ENCODE measurements at regions not wholly inside any gene's neighbourhood (a gene's known extent, or its start where the extent isn't known, plus 50 kb on each side); places are given as distances from the start of the nearest gene placed in this dataset.

DNA sequence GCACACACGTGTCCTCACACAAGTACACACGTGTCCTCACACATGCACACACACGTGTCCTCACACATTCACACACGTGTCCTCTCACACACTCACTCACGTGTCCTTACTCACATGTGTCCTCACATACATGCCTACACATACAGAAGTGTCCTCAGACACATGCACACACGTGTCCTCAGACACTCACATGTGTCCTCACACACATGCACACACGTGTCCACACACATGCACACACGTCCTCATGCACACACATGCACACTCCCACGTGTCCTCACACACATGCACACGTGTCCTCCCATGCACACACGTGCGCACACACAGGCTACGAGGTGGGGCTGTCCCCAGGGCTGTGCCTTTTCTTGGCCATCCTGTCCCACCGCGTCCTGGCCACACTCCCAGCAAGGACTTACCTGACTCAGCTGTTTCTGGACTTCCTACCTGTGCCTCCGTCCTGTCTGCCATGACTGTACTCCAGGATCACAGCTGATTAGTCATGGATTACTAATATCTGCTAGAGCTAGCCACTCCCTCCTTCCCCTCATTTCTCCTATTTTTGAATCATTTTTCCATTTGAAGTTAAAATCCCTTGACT, 990.2 kb downstream of the BRD1 start:
- no peak for DNase-seq (ENCODE audit: low spot score)

DNA sequence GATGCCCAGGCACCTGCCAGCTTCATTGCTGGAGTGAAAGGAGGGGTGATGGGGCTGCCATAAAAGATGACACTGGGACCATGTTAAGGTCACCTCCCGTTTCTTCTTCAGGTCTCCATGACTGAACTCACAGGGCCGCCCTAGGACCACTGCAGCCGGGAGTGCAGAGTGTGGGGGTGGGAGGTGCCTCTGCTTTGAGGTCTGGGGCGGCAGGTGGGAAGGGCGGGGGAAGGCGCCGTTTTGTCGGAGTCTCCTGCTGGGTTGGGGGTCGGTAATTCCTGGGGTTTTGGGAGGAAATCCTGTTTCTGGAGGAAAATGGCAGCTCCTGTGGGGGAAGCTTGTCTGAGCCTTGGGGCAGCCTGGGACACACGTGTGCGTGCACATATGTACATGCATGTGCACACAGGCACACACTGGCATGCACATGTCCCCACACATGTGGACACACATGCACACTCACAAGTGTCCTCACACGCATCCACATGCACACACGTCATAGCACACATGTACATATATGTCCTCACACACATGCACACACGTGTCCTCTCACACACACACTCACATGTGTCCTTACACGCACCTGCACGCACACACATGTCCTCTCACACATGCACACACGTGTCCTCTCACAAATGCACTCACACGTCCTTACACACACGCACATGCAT, 990.9 kb downstream of the BRD1 start:
- DNase-seq (ENCODE audit: low spot score) = no peak

DNA sequence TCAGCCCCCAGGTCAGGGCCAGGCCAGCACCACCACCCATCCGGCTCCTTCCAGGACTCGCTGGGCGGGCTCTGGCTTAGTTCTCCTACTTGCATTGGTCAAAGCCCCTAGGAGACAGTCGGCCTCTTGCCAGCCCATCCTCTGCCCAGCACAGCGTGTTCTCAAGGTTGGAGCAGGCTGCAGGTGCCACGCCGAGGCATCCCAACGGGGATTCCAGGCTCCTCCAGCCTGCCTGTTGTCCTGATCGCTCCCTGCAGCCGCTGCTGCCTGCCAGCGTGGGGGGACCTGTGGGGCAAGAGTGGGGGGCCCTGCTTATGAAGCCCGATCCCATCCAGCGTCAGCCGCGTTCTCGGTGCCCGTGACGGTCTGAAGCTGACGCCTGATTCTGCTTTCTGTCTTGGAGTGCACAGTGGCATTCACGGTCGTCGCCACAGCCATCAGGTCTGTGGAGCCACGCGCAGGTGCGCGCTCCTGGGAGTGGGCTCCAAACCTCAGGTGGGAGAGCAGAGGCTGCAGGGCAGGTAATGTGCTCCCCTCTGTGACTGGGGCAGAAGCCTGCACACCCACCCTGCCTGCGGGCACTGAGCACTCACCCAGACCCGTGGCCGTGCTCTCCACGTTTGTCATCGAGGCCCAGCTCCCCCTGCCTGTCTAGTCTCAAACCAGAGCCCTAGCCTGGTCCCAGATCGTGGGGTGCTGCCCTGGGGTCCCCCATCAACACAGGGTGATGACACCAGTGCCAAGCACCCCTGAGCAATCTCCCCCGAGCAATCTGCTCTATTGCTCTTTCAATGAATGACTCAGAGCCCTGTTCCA, 991.6 kb downstream of the BRD1 start:
- DNase-seq (ENCODE audit: low spot score) = no peak

DNA sequence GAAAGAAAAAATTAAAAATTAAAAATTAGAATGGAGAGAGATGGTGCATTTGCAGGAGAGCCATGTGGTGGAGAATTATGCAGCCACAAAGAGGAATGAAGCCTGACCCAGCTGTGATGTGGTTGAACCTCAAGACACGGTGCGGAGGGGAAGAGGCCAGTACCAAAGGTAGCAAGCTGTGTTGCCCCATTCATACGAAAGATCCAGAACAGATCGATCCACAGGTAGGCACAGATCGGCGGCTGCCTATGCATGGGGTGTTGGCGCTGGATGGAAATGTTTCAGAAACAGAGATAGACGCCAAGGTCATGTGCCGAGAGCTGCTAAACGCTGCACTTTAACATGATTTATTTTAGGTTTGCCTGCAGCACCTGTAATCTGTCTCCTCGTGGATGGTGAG, 992.3 kb downstream of the BRD1 start:
- DNase-seq (ENCODE audit: low spot score) = no peak

DNA sequence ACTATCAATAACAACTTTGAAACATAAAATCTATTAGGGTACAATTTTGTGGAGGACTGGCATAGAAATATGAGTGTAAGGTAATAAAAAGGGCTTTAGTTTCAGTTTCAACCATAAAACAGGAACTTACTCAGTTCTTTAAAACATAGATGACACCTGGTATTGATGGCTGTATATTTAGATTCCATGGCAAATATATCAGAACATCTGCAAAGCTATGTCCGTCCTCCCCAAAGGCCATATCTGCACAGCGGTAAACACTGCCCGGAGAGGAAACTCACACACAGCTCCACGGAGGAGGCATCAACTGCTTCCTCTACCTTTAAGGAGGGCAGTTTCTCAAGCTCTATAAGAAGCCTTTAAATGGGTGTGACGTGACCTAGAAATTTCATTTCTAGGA, 993.3 kb downstream of the BRD1 start:
- no peak for DNase-seq (ENCODE audit: low spot score)

DNA sequence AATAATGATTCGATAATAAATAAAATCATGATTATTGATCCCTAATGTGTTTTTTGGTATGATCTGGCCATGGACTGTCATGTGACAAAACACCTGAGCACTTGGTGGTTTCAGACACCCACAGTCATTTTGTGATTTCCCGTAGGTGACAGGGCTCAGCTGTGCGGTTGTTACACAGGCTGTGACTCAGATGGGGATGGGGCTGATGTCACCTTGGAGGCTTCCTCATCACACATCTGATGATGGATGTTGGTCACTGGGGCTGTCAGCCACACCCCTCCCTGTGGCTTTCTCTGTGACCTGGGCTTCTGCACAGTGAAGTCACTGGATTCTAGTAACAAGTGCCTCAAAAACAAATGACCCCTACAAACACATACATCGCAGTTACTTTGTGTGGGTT, 995.1 kb downstream of the BRD1 start:
- DNase-seq (ENCODE audit: low spot score) = no peak

DNA sequence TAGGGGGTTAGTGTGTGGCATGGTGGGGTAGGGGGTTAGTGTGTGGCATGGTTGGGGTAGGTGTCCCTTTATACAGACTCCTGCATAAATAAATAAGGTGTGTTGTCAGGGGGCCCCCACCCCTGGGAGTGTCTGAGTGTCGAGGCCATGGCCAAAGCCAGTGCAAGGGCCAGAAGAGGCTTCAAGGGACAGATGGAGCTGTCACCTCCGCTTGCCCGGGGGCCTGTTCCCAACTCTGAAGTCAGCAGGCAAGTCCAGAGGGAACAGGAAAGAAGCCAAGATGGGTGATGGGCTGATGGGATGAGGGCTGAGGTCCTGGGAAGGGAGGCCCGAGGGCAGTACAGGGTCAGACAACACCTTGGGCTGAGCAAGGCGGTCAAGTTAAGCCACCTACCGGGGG, 997.8 kb downstream of the BRD1 start:
- no peak for DNase-seq (ENCODE audit: low spot score)

DNA sequence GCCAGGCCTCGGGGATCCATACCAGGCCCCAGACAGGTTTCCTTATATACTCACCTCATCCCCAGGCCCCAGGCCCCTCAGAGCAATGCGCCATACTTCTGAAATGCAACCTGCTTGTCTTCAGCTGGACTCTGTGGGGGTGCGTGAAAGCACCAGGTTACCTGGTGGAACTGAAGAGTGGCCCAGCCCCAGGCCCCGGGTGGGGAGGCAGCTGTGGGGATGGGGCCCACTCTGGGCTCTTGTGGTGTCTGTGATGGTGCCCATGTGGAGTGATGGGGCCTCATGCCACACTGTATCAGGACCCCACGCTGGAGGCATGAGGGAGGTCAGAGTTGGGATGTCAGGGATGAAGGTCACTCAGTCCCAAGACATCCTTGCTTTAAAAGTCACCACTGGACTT, 999.0 kb downstream of the BRD1 start:
- DNase-seq (ENCODE audit: low spot score) = no peak

DNA sequence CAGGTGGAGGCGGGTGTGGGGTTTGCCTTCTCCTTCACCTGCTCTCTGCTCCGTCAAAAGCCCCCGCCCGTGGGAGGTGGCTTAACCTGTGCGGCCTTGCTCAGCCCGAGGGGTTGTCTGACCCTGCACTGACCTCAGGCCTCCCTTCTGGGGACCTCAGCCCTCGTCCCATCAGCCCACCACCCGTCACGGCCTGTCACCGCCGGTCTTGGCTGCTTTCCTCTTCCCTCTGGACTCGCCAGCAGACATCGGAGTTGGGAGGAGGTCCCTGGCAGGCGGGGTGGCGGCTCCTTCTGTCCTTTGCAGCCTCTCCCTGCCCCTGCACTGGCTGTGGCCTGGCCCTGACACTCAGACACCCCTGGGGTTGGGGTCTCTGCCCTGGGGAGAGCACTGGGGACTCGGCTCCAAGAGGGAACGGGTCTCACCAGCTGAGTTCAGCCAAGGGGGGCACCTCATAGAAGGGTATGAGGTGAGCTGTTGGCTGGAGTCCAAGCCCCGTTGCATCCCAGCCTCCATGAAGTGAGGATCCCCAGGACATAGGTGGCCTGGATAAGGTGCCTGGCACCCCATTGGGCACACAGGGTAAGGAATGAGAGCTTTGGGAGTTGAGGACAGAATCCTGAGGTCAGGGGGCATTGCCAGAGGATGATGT, 999.6 kb downstream of the BRD1 start:
- DNase-seq (ENCODE audit: low spot score) = no peak

DNA sequence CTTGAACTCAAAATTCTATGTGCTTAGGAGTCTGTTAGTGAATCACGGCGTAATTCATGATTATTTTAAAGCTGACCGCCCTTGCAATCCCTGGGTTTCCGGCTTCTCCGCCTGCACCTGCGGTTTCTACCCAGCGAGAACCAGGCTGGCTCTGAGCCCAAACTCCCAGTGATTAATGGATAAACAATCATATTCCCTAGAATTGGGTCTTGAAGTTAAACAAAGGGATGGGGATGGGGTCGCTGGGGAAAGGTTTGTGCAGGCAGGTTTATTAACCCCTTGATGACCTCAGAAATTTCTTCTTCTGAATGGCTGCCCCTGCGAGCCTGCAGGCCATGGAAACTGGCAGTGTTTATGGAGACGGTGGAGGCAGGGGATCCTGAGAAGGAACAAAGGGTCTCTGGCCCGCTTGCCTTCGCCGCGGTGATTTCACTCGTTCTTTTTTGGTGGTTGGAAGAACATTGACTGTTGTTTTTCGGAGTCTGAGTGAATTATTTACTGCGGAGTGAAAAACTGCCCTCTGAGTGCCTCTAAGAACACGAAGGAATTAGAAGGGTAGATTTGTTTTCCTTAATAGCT, 1000.3 kb downstream of the BRD1 start:
- DNase-seq (ENCODE audit: low spot score) = no peak

DNA sequence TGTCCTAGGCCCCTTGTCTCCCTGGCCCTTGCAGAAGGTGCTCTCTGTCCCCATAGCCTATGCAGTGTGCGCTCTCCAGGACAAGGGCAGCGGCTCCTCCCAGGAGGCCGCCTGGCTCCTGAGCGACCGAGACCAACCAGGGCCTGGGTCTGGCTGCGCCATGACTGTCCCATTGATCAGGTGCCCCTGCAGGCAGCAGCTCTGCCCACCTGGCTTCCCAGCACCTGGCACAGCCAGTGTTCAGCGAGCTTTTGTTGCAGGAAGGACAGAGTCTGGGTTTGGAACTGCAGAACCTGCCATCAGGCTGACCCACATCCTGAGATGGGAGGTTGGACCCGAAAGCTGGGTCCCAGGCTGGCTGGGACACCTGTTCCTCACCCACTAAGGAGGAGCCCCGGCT, 1001.1 kb downstream of the BRD1 start:
- no peak for DNase-seq (ENCODE audit: low spot score)

DNA sequence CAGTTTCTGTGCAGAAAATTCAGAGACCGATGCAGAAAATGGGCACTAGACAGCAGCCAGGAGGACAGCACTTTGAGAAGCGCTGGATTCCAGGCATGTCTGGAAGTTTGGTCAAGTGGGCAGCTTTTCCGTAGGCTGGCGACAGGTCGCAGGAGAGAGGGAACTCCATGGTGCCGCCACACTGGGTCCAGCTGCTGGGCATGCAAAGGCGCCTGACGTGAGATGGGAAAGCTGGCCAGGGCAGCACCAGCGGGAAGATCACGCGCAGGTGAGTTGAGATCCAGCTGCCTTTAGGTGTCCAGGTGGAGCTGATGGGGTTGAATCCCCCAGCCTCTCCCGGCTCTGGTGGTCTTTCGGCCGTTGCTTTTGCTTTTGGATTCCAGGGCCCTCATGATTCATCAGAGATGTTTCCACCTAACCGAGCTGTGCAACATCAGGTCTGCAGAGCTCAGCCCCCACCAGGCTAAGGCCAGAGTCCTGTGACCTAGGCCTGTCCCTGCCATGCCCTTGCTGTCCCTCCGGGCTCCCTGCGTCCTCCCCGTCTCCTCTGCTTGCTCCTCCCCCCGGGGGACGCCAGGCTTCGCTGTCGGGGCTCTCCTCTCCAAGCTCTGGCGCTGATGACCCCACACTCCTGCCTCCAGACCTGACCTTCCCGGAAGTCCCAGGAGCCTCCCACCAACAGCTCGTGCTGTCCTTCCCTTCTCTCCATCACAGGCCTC, 1001.7 kb downstream of the BRD1 start:
- no peak for DNase-seq (ENCODE audit: low spot score)

DNA sequence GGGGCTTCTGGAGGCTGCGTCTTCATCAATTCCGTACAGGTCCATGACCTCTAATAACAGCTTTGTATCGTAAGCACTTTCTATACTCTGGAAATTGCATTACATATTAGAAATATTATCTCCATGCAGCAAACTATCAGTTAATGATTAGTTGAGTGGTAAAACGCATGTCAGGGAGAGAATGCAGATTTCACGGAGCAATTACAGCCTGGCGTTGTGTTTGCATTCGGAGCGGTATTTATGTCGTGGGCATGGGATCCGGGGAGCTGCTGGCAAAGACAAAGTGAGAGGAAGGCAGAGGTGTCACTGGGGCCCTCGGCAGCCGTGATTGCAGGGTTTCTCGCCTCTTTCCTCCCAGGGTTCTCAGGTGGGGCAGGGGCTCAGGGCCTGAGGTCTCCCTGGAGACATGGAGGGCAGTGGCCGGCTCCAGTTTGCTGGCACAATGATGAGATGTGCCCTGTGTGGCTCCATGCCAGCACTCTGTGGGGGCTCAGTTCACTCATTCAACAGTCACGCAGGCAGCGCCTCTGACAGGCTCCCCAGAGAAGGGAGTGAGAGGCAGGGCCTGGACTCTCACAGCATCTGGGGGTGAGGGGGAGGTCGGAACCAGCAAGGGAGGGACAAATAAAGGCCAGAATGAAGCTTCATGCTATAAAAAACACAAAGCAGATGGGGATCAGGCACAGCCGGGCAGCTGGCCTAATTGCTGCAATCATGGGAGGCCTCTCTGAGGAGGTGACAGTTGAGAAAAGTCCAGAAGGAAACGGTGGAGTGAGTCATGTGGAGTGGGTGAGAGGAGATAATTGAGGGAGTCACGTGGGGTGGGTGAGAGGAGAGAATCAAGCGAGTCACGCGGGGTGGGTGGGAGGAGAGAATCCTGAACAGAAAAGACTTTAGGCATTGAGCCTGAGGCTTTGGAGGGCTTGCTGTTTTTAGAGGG, 1002.7 kb downstream of the BRD1 start:
- DNase-seq (ENCODE audit: low spot score) = peak; percentile 48

DNA sequence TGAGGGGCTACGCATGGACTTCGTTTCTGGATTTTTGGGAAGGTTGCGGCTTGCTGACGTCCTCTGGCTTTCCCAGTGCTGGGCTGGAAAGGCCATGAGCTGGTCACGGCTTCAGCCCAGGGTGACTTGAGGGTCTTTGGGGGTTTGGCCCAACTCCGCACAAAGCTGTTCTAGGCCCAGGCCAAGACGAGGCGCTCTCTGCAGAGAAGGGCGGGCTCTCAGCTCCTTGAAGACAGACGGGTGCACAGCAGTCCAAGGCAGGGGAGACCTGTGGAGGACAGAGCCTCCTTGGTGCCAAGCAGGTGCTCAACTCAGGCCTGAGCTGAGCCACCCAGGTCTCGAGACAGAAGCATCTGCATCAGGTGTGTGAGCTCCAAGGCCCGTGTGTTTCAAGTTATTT, 1003.7 kb downstream of the BRD1 start:
- no peak for DNase-seq (ENCODE audit: low spot score)

DNA sequence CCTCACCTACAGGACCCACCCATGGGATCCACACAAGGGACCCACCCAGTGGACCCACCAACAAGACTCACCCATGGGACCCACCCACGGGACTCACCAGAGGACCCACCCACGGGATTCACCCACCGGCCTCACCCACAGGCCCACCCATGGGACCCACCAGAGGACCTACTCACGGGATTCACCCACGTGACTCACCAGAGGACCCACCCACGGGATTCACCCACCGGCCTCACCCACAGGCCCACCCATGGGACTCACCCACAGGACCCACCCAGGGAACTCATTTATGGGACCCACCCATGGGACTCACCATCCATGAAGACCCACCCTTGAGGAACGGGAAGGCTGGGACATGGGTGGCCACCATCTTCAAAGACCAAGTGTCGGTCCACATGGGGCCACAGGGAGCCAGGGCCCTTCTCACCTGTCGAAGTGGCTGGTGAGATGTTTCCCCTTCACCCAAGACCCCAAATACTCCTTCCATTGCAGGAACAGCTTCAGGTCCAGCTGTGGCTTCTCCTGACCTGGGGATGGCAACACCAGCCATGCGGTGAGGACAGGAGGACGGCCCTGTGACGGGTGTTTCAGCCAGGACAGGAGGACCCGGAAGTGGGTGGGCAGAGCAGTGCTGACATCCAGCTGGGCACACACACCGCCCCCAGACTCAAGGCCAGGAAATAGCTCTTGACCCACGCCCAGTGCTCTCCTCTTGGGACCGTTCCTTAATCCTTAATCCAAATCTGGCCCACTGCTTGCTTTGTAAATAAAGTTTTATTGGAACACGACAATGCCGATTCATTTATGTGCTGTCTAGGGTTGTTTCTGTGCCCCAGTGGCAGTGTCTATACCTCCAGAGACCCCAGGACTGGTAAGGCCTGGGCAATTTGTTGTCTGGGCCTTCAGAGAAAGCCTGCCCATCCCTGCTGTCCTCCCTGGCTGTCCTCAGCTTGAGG, 1005.1 kb downstream of the BRD1 start:
- DNase-seq (ENCODE audit: low spot score) = no peak

DNA sequence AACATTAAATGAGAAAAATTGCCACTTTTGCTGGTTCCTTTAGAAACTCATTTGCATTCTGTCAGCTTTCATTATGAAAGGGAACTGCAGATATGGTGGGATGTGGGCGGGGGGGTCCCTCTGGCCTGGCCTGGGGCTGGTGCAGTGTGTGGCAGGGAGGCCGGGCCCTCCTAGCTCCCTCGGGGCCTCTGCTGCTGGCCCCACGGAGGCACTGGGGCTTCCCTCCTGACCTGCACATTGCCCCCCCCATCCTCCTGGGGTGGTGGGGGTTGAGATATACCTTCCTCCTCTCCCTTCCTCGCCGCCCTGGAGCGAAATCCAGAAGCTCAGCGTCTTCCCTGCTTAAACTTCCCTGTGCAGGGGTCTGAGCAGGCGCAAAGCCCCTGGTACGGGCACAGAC, 1005.9 kb downstream of the BRD1 start:
- no peak for DNase-seq (ENCODE audit: low spot score)

DNA sequence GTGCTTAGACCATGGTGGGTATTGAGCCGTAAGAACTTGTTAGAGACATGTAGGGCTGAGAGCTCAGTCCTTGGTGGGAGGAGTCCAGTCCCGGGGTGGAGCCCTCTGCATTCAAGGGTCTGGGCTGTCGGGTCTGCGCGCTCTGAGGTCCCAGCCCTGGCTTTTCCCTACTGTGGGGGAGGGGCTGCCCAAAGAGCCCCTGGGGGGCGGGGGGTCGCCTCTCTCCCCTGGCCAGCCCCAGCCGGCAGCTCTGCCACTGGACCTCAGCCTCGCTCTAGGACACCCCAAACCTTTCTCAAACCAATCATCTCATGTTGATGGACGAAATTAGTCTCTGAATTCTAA, 1006.4 kb downstream of the BRD1 start:
- DNase-seq (ENCODE audit: low spot score) = no peak

DNA sequence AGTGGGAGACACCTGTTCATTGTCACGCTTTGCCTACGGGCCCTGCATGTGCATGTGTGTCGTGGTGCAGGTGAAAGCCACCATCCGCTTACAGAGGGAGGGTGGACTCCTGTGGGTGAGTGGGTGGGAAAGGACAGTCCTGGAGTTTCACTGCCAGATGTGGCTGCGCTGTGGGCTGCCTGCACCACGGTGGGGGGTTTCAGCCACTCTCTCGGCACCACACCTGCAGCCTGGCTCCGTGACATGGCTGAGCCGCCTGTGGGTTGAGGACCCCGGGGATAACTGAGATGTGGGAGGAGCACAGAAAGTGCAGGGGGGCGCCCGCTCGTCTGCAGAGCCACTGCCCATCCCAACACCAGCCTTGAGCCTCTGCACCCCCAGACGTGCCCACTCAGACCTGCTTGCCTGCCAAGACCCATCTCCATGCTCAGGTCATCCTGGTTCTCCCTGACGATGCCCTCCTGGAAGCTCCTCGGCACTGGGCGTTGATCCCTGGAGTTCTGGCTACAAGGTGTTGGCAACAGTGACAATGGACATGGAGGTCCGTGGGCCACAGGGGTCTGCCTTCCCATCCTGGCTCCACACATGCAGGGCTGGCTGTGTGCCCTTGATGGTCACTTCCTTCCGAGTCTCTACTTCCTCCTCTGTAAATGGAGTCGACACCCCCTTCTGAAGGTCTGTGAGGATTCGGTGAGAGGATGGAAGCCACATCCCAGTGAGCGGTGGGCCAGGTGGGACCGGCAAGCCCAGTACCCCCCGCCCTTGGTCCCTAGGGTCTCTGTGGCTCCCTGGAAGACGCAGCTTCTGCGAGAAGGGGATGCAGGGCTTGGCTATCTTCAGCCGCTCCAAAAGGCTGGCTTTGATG, 1007.0 kb downstream of the BRD1 start:
- DNase-seq (ENCODE audit: low spot score) = no peak

DNA sequence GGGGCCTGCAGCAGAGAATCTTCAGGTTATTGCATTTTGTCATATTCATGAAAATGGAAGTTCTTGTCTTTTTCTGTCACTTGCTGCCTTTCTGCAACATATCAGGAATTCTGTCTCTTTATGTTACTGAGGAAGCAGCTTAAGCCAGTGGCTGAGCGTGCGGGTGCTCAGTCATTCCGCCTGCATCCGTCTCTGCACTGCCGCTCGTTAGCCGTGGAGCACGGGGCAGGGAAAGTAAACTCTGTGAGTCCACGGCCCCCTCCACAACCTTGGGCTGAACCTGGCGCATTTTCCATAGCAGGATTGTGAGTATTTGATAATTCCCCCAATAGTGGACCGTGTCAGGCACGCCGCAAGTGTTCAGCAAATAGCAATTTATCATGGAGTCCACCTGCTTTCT, 1007.7 kb downstream of the BRD1 start:
- no peak for DNase-seq (ENCODE audit: low spot score)
